Activated B cell treated with CpG ODN at 0.5 μM for 24 hours (primary cell): ENCODE measurements at regions not wholly inside any gene's neighbourhood (a gene's known extent, or its start where the extent isn't known, plus 50 kb on each side); places are given as distances from the start of the nearest gene placed in this dataset.

Experiments
- ATAC-seq: fragments of 200-7000 bp; cut with Tn5 transposase; one replicate; pipeline ENCODE4 v1.10.0; 2021; ENCODE audit warnings: low read depth, mild to moderate bottlenecking, moderate library complexity
- CTCF ChIA-PET: fragments of 350-600 bp; sonication (Branson Sonifier 250); formaldehyde crosslinking; loops from one replicate; lab custom pipeline; 2021; ENCODE audit warnings: antibody characterized with exemption; lab: Charles Lee
- POLR2A ChIA-PET: fragments of 350-600 bp; sonication (Branson Sonifier 250); formaldehyde crosslinking; loops from one replicate; lab custom pipeline; 2021; ENCODE audit warnings: antibody characterized with exemption; lab: Charles Lee
- DNase-seq: peaks from one replicate; pipeline ENCODE4 v3.0.0; 2022
- H3K27ac Mint-ChIP-seq: one replicate; pipeline ENCODE4 v1.8.0; 2020; ENCODE audit warnings: mixed read lengths
- H3K27me3 Mint-ChIP-seq: one replicate; pipeline ENCODE4 v1.8.0; 2021; ENCODE audit warnings: mixed read lengths
- H3K36me3 Mint-ChIP-seq: one replicate; pipeline ENCODE4 v1.8.0; 2021; ENCODE audit warnings: low read depth, mixed read lengths
- H3K4me1 Mint-ChIP-seq: one replicate; pipeline ENCODE4 v1.8.0; 2021; ENCODE audit warnings: mixed read lengths
- H3K4me3 Mint-ChIP-seq: one replicate; pipeline ENCODE4 v1.8.0; 2020; ENCODE audit warnings: mild to moderate bottlenecking, mixed read lengths
- H3K9me3 Mint-ChIP-seq: one replicate; pipeline ENCODE4 v1.8.0; 2020; ENCODE audit warnings: mixed read lengths
- intact Hi-C: fragments of 100-400 bp; cut with micrococcal nuclease; formaldehyde crosslinking; loops from one replicate; pipeline ENCODE4 v1.15.1; 2024
- TF ChIP-seq, protein P1 (sequence below): fragments of 200-600 bp; IDR thresholded peaks from one replicate; pipeline ENCODE4 v1.8.0; 2022; ENCODE audit warnings: antibody characterized with exemption, mild to moderate bottlenecking

DNA sequence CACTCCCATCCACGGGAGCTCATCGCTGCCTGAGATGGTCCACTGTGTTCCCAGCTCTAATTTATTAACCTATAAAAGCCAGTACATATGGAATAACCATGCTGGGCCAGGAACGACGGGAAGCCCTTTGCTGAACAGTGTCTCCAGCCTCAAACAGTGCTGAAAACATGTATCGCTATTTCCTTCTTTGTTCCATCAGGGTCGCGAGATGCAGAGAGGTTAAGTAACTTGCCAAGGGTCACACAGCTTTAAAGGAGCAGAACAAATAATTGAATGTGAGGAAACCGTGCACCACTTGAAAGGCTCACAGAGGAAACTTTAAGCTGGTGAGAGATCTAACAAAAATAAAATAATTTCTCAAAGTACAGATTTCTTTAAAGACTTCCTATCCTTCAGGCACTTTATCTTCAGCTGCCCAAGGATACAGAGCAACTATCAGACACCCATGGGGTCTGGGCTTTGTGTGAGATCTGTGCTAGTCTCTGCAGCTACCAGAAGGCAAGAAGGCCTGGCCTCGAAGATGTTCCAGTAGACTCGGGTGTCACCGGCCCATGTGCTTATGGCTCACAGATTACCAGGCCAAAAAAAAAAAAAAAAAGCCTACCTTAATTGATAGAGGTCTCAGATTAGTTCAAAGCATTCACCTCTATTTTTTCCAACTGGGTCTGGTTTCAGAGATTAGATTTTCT is 207.8 kb upstream of the FOXF1 start:
- ATAC-seq (no peak), DNase-seq (no peak)
- peaks cover 39% of the 10 kb centered on the region for H3K27me3 Mint-ChIP-seq
- TF ChIP-seq, protein P1, sequence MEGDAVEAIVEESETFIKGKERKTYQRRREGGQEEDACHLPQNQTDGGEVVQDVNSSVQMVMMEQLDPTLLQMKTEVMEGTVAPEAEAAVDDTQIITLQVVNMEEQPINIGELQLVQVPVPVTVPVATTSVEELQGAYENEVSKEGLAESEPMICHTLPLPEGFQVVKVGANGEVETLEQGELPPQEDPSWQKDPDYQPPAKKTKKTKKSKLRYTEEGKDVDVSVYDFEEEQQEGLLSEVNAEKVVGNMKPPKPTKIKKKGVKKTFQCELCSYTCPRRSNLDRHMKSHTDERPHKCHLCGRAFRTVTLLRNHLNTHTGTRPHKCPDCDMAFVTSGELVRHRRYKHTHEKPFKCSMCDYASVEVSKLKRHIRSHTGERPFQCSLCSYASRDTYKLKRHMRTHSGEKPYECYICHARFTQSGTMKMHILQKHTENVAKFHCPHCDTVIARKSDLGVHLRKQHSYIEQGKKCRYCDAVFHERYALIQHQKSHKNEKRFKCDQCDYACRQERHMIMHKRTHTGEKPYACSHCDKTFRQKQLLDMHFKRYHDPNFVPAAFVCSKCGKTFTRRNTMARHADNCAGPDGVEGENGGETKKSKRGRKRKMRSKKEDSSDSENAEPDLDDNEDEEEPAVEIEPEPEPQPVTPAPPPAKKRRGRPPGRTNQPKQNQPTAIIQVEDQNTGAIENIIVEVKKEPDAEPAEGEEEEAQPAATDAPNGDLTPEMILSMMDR, result no peak
- peaks cover 1% of the 10 kb centered on the region for H3K4me1 Mint-ChIP-seq
- no peaks in the 10 kb centered on the region for H3K9me3 Mint-ChIP-seq
- no peaks in the 10 kb centered on the region for H3K36me3 Mint-ChIP-seq
- ChIA-PET CTCF (no interaction called here), POLR2A (no interaction called here)
- intact Hi-C loops, result no loop called here
- H3K4me3 Mint-ChIP-seq, result no peak overlapping the region
- H3K27ac Mint-ChIP-seq, result no peak overlapping the region

DNA sequence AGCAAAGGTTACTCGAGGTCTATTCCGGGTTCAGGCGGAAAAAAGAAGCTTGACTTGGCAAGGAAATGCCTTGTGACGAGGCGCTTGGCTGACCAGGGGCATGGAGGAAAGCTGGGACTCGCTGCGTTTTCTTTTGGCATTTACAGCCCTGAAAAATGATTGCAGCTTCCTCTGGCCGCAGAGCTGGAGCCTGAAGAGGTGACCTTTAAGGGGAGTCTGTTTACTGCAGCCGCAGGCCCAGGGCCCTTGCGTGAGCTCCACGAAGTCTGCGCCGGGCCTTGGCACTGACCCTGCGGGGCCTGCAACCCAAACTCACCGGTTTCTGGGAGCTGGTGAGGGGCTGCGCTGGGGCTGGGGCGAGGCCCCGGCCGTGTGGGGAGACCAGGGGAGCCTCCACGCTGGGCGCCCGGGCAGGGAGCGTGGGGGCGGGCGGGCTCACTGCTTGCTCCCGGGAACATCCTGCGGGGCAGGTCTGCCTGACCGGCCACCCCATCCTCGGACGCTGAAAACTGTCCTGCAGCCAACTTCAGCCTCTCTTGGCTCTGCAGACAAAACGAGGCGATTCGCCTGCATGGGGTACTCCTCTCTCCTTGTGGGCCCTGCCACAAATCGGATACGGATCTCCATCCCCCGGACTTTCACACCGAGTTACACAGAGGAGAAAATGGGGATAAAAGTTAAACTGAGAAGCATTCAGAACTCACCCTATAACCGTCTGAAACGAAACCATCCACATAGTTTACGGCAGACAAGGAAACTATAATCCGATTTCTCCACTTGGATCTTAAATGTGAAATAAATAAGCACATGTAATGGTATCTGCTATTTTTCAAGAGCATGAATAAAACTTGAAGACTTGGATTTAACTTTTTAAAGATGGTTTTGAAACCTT is 206.3 kb upstream of the FOXF1 start:
- POLR2A ChIA-PET, result no interaction called here
- intact Hi-C loops, result no loop called here
- H3K9me3 Mint-ChIP-seq, result no peaks in the 10 kb centered on the region
- peaks cover 26% of the 10 kb centered on the region for H3K27me3 Mint-ChIP-seq
- TF ChIP-seq, protein P1, result no peak
- peaks cover 1% of the 10 kb centered on the region for H3K4me1 Mint-ChIP-seq
- H3K27ac Mint-ChIP-seq, result no peak overlapping the region
- ATAC-seq (no peak), DNase-seq (no peak)
- H3K4me3 Mint-ChIP-seq, result no peak overlapping the region
- CTCF ChIA-PET, result no interaction called here
- H3K36me3 Mint-ChIP-seq, result no peaks in the 10 kb centered on the region

DNA sequence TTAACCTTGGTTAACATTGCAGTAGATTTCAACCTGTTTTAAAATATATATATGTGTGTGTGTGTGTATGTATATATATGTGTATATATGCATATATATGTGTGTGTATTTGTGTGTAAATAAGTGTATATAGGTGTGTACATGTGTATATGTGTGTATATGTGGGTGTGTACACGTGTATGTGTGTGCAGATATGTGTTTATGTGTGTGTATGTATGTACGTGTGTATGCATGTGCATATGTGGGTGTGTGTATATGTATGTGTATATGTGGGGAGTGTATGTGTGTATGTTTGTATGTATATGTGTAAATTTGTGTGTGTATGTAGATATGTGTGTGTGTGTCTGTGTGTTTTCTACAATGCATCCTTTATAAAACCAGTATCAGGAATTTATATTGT is 205.5 kb upstream of the FOXF1 start:
- Mint-ChIP-seq H3K36me3 (no peaks in the 10 kb centered on the region), H3K27ac (no peak overlapping the region), H3K4me1 (peaks cover 1% of the 10 kb centered on the region), H3K27me3 (peaks cover 25% of the 10 kb centered on the region), H3K9me3 (no peaks in the 10 kb centered on the region), H3K4me3 (no peak overlapping the region)
- intact Hi-C loops, result no loop called here
- POLR2A ChIA-PET, result no interaction called here
- TF ChIP-seq, protein P1, result no peak
- DNase-seq (no peak), ATAC-seq (no peak)
- CTCF ChIA-PET, result no interaction called here

DNA sequence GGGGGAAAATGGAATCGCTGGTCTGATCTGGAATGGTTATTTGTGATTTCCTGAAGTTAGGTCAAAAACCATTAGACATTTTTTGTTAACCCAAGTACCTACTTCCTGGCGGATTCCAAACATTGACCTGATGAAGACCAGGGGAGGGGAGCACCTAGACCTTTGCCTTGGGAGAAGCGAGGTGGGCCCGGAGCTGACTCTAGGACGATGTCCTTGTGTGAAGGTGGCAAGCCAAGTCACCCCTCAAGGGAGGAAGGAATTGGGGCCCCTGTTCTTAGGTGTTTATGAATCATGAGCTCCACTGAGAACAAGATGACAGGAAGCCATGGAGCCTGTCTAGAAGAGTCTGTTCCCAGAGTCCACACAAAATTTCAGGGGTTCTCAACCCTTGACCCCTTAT is 204.9 kb upstream of the FOXF1 start:
- intact Hi-C loops, result no loop called here
- H3K27me3 Mint-ChIP-seq, result peaks cover 20% of the 10 kb centered on the region

More for the DNA sequence above, 204.9 kb upstream of the FOXF1 start:
- no peaks in the 10 kb centered on the region for H3K36me3 Mint-ChIP-seq
- H3K27ac Mint-ChIP-seq, result no peak overlapping the region
- H3K9me3 Mint-ChIP-seq, result no peaks in the 10 kb centered on the region
- DNase-seq (no peak), ATAC-seq (no peak)
- CTCF ChIA-PET, result no interaction called here
- POLR2A ChIA-PET, result no interaction called here
- H3K4me3 Mint-ChIP-seq, result no peak overlapping the region
- H3K4me1 Mint-ChIP-seq, result peaks cover 1% of the 10 kb centered on the region
- TF ChIP-seq, protein P1, result no peak
